Transverse colon (tissue), 4 donors: ENCODE measurements at regions not wholly inside any gene's neighbourhood (a gene's known extent, or its start where the extent isn't known, plus 50 kb on each side); places are given as distances from the start of the nearest gene placed in this dataset.

Experiments
- CTCF ChIP-seq, 5 experiments: fragments of 200-600 bp in 3 of 5; fragments of 450-650 bp in 2 of 5; sonication (generic) in 3 of 5; IDR thresholded peaks; 1 replicate in 2 of 5; 2 replicates in 3 of 5; pipeline ENCODE4 v1.5.1; 2016 to 2017; ENCODE audit warnings: antibody characterized with exemption in 5 of 5, inconsistent platforms in 3 of 5, mild to moderate bottlenecking in 2 of 5, moderate library complexity in 1 of 5
- EP300 ChIP-seq: sonication (generic); formaldehyde crosslinking; IDR thresholded peaks from one replicate; pipeline ENCODE4 v1.6.1; 2017; ENCODE audit warnings: antibody characterized with exemption, low read depth
- POLR2A ChIP-seq: fragments of 450-650 bp; IDR thresholded peaks from one replicate; pipeline ENCODE4 v1.6.1; 2016; ENCODE audit warnings: antibody characterized with exemption, mild to moderate bottlenecking, moderate library complexity
- POLR2AphosphoS5 ChIP-seq, 3 donors: sonication (generic); formaldehyde crosslinking; IDR thresholded peaks; one replicate each; pipeline ENCODE4 v1.6.1; 2016; ENCODE audit warnings: antibody characterized with exemption in 3 of 3

- TF ChIP-seq CTCF (IDR thresholded peaks at IDR 0.05) (no peak), POLR2AphosphoS5 (IDR thresholded peaks at IDR 0.05) (no peak), POLR2A (no peak), EP300 (no peak)
These were observed 1535.2 kb upstream of the LRRTM1 start for GRCh38 chr2:81839780-81840179.
